ENCODE measurements at regions not wholly inside any gene's neighbourhood (a gene's known extent, or its start where the extent isn't known, plus 50 kb on each side); places are given as distances from the start of the nearest gene placed in this dataset.

DNA sequence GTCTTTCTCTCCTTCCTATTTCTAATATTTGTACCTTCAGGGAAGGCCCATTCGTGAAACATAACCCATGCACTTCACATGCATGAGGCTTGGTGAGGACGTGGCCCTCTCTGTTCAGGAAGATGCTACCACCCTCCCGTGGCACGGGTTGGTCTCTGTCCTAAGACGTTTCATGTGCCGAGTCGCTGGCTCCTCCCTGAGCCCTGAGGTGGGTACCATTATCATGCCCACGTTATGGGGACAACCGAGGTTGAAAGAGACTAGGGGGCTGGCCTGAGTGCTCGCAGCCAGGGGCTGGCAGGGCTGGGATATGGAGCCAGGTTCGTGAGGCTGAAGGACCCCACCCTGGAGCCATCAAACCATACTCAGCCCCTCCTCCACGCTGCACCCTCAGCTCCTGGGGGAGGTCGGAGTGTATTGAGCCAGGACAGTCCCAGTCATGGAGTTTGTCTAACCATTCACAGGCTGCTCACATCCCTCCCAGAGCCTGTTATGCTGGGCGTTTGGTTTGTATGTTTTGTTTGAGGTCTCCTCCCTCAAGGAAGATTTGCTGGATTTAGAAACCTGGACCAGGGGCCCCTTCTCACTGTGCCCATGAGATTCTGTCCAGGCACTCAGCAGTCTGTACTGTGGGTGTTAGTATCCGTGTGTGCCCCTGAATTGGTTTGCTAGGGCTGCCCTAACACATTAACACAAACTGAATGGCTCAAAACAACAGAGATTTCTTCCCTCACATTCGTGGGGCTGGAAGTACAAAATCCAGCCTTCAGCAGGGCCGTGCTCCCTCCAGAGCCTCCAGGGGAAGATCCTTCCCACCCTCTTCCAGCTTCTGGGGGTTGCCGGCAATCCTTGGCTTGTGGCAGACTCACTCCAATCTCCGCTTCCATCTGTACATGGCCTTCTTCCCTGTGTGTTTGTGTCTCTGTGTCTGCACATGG is 88.3 kb downstream of the ANKRD60 start:
- Histone ChIP-seq H3K27ac (ENCODE audit: insufficient read depth, low read depth, low read length, poor library complexity, severe bottlenecking) (no peak overlapping the region), H3K27me3 (ENCODE audit: control insufficient read depth, insufficient read depth, low read length, poor library complexity, severe bottlenecking) (peaks cover 3% of the 10 kb centered on the region), H3K4me1 (ENCODE audit: control insufficient read depth, insufficient read depth, low read length) (no peaks in the 10 kb centered on the region), H3K9me3 (ENCODE audit: control insufficient read depth, low read length) (no peaks in the 10 kb centered on the region), H3K4me3 (ENCODE audit: insufficient read depth, low read depth, low read length) (no peak overlapping the region), H3K36me3 (ENCODE audit: control insufficient read depth, insufficient read depth, low read length) (no peaks in the 10 kb centered on the region)
- 89 to 90% methylated on average over 19 of the region's 19 CpGs for WGBS, 2 experiments

DNA sequence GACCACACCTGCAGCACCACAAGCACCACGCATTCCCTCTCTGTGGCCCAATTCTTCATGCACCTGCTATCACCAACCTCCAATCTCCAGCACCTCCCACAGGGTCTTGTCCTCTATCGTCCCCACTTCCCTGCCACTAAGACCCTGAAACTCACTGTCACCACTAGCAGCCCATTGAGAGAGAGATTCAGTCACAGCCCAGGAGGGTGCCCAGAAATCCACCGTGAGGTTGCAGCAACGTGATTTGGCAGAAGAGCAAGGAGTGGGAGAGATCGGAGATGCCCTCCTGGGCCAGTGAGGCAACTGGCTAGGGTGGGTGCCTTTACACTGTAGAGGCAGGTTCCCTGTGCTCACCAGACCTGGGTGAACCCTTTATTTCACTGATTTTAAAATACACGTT is 90.1 kb downstream of the ANKRD60 start:
- Histone ChIP-seq H3K4me3 (ENCODE audit: insufficient read depth, low read depth, low read length) (no peak overlapping the region), H3K27ac (ENCODE audit: insufficient read depth, low read depth, low read length, poor library complexity, severe bottlenecking) (no peak overlapping the region), H3K4me1 (ENCODE audit: control insufficient read depth, insufficient read depth, low read length) (no peaks in the 10 kb centered on the region), H3K27me3 (ENCODE audit: control insufficient read depth, insufficient read depth, low read length, poor library complexity, severe bottlenecking) (peaks cover 3% of the 10 kb centered on the region), H3K9me3 (ENCODE audit: control insufficient read depth, low read length) (no peaks in the 10 kb centered on the region), H3K36me3 (ENCODE audit: control insufficient read depth, insufficient read depth, low read length) (no peaks in the 10 kb centered on the region)
- WGBS, 2 experiments, result 88 to 92% methylated on average over 6 of the region's 6 CpGs

DNA sequence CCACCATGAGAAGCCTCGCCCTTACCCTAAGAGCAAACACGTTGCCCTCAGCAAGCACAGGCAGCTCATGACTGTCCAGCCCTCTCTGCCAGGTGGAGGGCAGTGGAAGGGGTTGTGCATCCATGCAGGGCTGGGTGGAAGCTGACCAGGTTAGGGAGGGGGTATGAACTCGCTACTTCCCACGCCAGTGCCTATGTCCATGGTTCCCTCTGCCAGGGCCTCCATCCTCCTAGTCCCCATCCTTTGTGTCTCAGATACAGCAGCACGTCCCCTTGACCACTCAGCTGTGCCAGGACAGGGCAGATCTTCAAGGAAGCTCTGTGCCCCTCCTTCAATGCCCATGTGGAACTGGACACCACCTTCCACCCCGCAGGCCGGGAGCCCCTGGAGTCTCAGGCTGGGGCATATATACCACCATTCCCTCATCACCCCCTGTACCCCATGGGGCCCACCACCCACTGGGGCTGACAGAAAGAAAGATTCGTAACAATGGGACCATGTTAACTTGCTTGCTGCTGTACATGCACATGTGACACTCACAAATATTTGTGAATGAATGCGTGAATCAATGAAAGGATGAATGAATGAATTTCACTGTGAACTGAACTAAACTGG is 90.7 kb downstream of the ANKRD60 start:
- 91 to 95% methylated on average over 9 of the region's 9 CpGs for WGBS, 2 experiments
- Histone ChIP-seq H3K4me1 (ENCODE audit: control insufficient read depth, insufficient read depth, low read length) (no peaks in the 10 kb centered on the region), H3K27ac (ENCODE audit: insufficient read depth, low read depth, low read length, poor library complexity, severe bottlenecking) (no peak overlapping the region), H3K27me3 (ENCODE audit: control insufficient read depth, insufficient read depth, low read length, poor library complexity, severe bottlenecking) (peaks cover 3% of the 10 kb centered on the region), H3K4me3 (ENCODE audit: insufficient read depth, low read depth, low read length) (no peak overlapping the region), H3K36me3 (ENCODE audit: control insufficient read depth, insufficient read depth, low read length) (no peaks in the 10 kb centered on the region), H3K9me3 (ENCODE audit: control insufficient read depth, low read length) (no peaks in the 10 kb centered on the region)

- WGBS, 2 experiments, result 97 to 99% methylated on average over 7 of the region's 7 CpGs
- no peak overlapping the region for H3K4me3 ChIP-seq (ENCODE audit: insufficient read depth, low read depth, low read length)
- peaks cover 3% of the 10 kb centered on the region for H3K27me3 ChIP-seq (ENCODE audit: control insufficient read depth, insufficient read depth, low read length, poor library complexity, severe bottlenecking)
- H3K27ac ChIP-seq (ENCODE audit: insufficient read depth, low read depth, low read length, poor library complexity, severe bottlenecking), result no peak overlapping the region
- no peaks in the 10 kb centered on the region for H3K36me3 ChIP-seq (ENCODE audit: control insufficient read depth, insufficient read depth, low read length)
- H3K4me1 ChIP-seq (ENCODE audit: control insufficient read depth, insufficient read depth, low read length), result no peaks in the 10 kb centered on the region
- H3K9me3 ChIP-seq (ENCODE audit: control insufficient read depth, low read length), result no peaks in the 10 kb centered on the region
Observed at GRCh38 chr20:58137236-58137635, 91.2 kb downstream of the ANKRD60 start.

GRCh38 chr20:58136149-58136484 is 92.3 kb downstream of the ANKRD60 start:
- Histone ChIP-seq H3K27ac (ENCODE audit: insufficient read depth, low read depth, low read length, poor library complexity, severe bottlenecking) (no peak overlapping the region), H3K27me3 (ENCODE audit: control insufficient read depth, insufficient read depth, low read length, poor library complexity, severe bottlenecking) (peaks cover 3% of the 10 kb centered on the region), H3K4me3 (ENCODE audit: insufficient read depth, low read depth, low read length) (no peak overlapping the region), H3K9me3 (ENCODE audit: control insufficient read depth, low read length) (no peaks in the 10 kb centered on the region), H3K36me3 (ENCODE audit: control insufficient read depth, insufficient read depth, low read length) (no peaks in the 10 kb centered on the region), H3K4me1 (ENCODE audit: control insufficient read depth, insufficient read depth, low read length) (peaks cover 9% of the 10 kb centered on the region)
- WGBS, 2 experiments, result 94% methylated on average over 5 of the region's 5 CpGs

GRCh38 chr20:58135441-58136148 is 92.9 kb downstream of the ANKRD60 start:
- H3K27ac ChIP-seq (ENCODE audit: insufficient read depth, low read depth, low read length, poor library complexity, severe bottlenecking), result no peak overlapping the region
- H3K4me1 ChIP-seq (ENCODE audit: control insufficient read depth, insufficient read depth, low read length), result peaks cover 13% of the 10 kb centered on the region
- WGBS, 2 experiments, result 63 to 65% methylated on average over 16 of the region's 16 CpGs
- no peak overlapping the region for H3K4me3 ChIP-seq (ENCODE audit: insufficient read depth, low read depth, low read length)
- H3K36me3 ChIP-seq (ENCODE audit: control insufficient read depth, insufficient read depth, low read length), result no peaks in the 10 kb centered on the region
- H3K9me3 ChIP-seq (ENCODE audit: control insufficient read depth, low read length), result no peaks in the 10 kb centered on the region
- peaks cover 3% of the 10 kb centered on the region for H3K27me3 ChIP-seq (ENCODE audit: control insufficient read depth, insufficient read depth, low read length, poor library complexity, severe bottlenecking)

- H3K9me3 ChIP-seq (ENCODE audit: control insufficient read depth, low read length), result no peaks in the 10 kb centered on the region
- H3K4me3 ChIP-seq (ENCODE audit: insufficient read depth, low read depth, low read length), result no peak overlapping the region
- no peak overlapping the region for H3K27ac ChIP-seq (ENCODE audit: insufficient read depth, low read depth, low read length, poor library complexity, severe bottlenecking)
- peaks cover 27% of the 10 kb centered on the region for H3K4me1 ChIP-seq (ENCODE audit: control insufficient read depth, insufficient read depth, low read length)
- no peaks in the 10 kb centered on the region for H3K36me3 ChIP-seq (ENCODE audit: control insufficient read depth, insufficient read depth, low read length)
- peaks cover 3% of the 10 kb centered on the region for H3K27me3 ChIP-seq (ENCODE audit: control insufficient read depth, insufficient read depth, low read length, poor library complexity, severe bottlenecking)
- WGBS, 2 experiments, result 88 to 91% methylated on average over 8 to 9 of the region's 9 CpGs
Observed at GRCh38 chr20:58133020-58133808, 95.2 kb downstream of the ANKRD60 start.

DNA sequence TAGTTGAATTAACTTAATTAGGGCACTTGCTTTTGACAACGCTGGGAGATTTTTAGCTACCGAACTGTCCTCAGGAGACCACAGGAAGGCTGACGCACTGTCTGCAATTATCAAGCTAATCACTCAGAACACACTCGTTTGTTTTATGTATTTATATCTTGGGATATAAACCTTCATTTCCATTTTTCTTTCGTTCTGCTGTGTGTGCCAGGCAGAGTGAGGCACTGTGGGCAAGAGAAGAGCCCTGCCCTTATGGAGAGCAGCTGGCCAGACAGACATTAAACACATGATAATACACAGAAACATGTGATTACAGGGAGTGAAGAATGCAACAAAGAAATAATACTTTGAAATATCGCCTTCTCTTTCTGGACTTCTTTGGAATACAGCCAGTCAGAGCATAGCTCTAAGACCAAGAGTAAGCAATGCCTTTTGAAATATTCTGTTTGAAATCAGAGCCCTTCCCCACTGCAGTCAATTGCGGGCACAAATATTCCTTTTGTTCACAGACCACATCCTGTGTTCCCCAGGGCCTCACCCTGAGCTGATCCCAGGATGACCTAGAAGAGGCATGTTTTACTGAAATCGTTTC is 96.8 kb downstream of the ANKRD60 start:
- peaks cover 3% of the 10 kb centered on the region for H3K27me3 ChIP-seq (ENCODE audit: control insufficient read depth, insufficient read depth, low read length, poor library complexity, severe bottlenecking)
- 36 to 43% methylated on average over 7 of the region's 8 CpGs for WGBS, 2 experiments
- no peaks in the 10 kb centered on the region for H3K9me3 ChIP-seq (ENCODE audit: control insufficient read depth, low read length)
- H3K4me1 ChIP-seq (ENCODE audit: control insufficient read depth, insufficient read depth, low read length), result peaks cover 27% of the 10 kb centered on the region
- H3K4me3 ChIP-seq (ENCODE audit: insufficient read depth, low read depth, low read length), result no peak overlapping the region
- H3K27ac ChIP-seq (ENCODE audit: insufficient read depth, low read depth, low read length, poor library complexity, severe bottlenecking), result no peak overlapping the region
- no peaks in the 10 kb centered on the region for H3K36me3 ChIP-seq (ENCODE audit: control insufficient read depth, insufficient read depth, low read length)

DNA sequence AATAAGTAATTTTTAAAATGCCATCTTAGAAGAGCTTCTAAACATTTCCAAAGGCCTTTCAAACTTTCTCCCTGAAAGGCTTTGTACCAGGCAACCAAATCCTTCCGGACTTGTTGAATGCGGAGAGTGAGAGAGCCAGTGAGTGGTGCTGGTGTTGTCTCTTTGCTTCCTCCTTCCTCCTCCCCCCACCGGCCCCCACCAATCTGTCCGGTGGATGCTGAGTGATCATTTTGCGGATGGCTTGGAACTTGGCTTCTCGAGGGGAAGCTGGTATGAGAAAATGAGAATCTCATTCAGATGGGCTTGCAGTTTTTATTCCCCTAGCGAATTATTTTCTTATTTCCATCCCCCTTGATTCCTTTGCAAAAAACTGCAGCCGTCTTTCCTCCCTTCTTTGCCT is 97.3 kb downstream of the ANKRD60 start:
- WGBS, 2 experiments, result 27 to 40% methylated on average over 5 to 8 of the region's 8 CpGs
- Histone ChIP-seq H3K27ac (ENCODE audit: insufficient read depth, low read depth, low read length, poor library complexity, severe bottlenecking) (peak overlapping the region; percentile 37), H3K4me3 (ENCODE audit: insufficient read depth, low read depth, low read length) (no peak overlapping the region)

More for the DNA sequence above, 97.3 kb downstream of the ANKRD60 start:
- Histone ChIP-seq H3K27me3 (ENCODE audit: control insufficient read depth, insufficient read depth, low read length, poor library complexity, severe bottlenecking) (peaks cover 3% of the 10 kb centered on the region), H3K36me3 (ENCODE audit: control insufficient read depth, insufficient read depth, low read length) (no peaks in the 10 kb centered on the region), H3K4me1 (ENCODE audit: control insufficient read depth, insufficient read depth, low read length) (peaks cover 27% of the 10 kb centered on the region), H3K9me3 (ENCODE audit: control insufficient read depth, low read length) (no peaks in the 10 kb centered on the region)

Measured in ectodermal cell (in vitro differentiated cells).